ENCODE measurements at regions not wholly inside any gene's neighbourhood (a gene's known extent, or its start where the extent isn't known, plus 50 kb on each side); places are given as distances from the start of the nearest gene placed in this dataset.

DNA sequence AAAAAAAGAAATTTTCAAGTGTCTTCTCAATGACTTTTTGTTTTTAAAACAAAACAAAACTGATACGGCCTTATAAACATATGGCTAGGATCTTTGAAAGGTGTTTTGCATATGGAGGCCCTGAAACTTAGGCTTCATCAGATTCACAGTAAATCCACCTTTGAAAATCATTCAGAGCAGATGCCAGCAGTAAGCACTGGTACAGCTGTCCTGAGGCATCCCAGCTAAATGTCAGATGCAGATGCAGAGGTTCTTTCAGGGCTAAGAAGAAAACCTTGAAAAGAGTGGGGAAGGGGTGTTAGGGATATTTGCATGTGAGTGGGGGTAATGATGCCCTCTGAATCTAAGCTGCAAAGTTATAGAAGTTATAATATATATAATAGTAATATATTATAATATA lies 56.2 kb upstream of the GNG12 start (continued):
- no peak for TF ChIP-seq ZNF263 (CRISPR knock-in tag; IDR thresholded peaks at IDR 0.05; ENCODE audit: low read depth)
- TF ChIP-seq GTF2I (CRISPR knock-in tag; conservative IDR thresholded peaks at IDR 0.05) = no peak
- TF ChIP-seq JUN (CRISPR knock-in tag; IDR thresholded peaks at IDR 0.05) = no peak
- TF ChIP-seq, protein P1, sequence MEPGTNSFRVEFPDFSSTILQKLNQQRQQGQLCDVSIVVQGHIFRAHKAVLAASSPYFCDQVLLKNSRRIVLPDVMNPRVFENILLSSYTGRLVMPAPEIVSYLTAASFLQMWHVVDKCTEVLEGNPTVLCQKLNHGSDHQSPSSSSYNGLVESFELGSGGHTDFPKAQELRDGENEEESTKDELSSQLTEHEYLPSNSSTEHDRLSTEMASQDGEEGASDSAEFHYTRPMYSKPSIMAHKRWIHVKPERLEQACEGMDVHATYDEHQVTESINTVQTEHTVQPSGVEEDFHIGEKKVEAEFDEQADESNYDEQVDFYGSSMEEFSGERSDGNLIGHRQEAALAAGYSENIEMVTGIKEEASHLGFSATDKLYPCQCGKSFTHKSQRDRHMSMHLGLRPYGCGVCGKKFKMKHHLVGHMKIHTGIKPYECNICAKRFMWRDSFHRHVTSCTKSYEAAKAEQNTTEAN (CRISPR knock-in tag; IDR thresholded peaks at IDR 0.05) = no peak
- TF ChIP-seq, protein P2, sequence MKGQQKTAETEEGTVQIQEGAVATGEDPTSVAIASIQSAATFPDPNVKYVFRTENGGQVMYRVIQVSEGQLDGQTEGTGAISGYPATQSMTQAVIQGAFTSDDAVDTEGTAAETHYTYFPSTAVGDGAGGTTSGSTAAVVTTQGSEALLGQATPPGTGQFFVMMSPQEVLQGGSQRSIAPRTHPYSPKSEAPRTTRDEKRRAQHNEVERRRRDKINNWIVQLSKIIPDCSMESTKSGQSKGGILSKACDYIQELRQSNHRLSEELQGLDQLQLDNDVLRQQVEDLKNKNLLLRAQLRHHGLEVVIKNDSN (CRISPR knock-in tag; IDR thresholded peaks at IDR 0.05) = no peak
- TF ChIP-seq, protein P3, sequence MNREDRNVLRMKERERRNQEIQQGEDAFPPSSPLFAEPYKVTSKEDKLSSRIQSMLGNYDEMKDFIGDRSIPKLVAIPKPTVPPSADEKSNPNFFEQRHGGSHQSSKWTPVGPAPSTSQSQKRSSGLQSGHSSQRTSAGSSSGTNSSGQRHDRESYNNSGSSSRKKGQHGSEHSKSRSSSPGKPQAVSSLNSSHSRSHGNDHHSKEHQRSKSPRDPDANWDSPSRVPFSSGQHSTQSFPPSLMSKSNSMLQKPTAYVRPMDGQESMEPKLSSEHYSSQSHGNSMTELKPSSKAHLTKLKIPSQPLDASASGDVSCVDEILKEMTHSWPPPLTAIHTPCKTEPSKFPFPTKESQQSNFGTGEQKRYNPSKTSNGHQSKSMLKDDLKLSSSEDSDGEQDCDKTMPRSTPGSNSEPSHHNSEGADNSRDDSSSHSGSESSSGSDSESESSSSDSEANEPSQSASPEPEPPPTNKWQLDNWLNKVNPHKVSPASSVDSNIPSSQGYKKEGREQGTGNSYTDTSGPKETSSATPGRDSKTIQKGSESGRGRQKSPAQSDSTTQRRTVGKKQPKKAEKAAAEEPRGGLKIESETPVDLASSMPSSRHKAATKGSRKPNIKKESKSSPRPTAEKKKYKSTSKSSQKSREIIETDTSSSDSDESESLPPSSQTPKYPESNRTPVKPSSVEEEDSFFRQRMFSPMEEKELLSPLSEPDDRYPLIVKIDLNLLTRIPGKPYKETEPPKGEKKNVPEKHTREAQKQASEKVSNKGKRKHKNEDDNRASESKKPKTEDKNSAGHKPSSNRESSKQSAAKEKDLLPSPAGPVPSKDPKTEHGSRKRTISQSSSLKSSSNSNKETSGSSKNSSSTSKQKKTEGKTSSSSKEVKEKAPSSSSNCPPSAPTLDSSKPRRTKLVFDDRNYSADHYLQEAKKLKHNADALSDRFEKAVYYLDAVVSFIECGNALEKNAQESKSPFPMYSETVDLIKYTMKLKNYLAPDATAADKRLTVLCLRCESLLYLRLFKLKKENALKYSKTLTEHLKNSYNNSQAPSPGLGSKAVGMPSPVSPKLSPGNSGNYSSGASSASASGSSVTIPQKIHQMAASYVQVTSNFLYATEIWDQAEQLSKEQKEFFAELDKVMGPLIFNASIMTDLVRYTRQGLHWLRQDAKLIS (CRISPR knock-in tag; IDR thresholded peaks at IDR 0.05; ENCODE audit: borderline replicate concordance) = no peak
- TF ChIP-seq SMAD4 (CRISPR knock-in tag; IDR thresholded peaks at IDR 0.05) = no peak
- TF ChIP-seq, protein P4, sequence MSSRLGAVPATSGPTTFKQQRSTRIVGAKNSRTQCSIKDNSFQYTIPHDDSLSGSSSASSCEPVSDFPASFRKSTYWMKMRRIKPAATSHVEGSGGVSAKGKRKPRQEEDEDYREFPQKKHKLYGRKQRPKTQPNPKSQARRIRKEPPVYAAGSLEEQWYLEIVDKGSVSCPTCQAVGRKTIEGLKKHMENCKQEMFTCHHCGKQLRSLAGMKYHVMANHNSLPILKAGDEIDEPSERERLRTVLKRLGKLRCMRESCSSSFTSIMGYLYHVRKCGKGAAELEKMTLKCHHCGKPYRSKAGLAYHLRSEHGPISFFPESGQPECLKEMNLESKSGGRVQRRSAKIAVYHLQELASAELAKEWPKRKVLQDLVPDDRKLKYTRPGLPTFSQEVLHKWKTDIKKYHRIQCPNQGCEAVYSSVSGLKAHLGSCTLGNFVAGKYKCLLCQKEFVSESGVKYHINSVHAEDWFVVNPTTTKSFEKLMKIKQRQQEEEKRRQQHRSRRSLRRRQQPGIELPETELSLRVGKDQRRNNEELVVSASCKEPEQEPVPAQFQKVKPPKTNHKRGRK (CRISPR knock-in tag; IDR thresholded peaks at IDR 0.05; ENCODE audit: borderline replicate concordance) = no peak
- TF ChIP-seq, protein P5, sequence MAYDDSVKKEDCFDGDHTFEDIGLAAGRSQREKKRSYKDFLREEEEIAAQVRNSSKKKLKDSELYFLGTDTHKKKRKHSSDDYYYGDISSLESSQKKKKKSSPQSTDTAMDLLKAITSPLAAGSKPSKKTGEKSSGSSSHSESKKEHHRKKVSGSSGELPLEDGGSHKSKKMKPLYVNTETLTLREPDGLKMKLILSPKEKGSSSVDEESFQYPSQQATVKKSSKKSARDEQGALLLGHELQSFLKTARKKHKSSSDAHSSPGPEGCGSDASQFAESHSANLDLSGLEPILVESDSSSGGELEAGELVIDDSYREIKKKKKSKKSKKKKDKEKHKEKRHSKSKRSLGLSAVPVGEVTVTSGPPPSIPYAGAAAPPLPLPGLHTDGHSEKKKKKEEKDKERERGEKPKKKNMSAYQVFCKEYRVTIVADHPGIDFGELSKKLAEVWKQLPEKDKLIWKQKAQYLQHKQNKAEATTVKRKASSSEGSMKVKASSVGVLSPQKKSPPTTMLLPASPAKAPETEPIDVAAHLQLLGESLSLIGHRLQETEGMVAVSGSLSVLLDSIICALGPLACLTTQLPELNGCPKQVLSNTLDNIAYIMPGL (CRISPR knock-in tag; IDR thresholded peaks at IDR 0.05) = no peak
- TF ChIP-seq GRHL2 (CRISPR knock-in tag; IDR thresholded peaks at IDR 0.05; ENCODE audit: insufficient replicate concordance, severe bottlenecking) = no peak
- no peak for TF ChIP-seq NFATC4 (CRISPR knock-in tag; IDR thresholded peaks at IDR 0.05)
- TF ChIP-seq, protein P6, sequence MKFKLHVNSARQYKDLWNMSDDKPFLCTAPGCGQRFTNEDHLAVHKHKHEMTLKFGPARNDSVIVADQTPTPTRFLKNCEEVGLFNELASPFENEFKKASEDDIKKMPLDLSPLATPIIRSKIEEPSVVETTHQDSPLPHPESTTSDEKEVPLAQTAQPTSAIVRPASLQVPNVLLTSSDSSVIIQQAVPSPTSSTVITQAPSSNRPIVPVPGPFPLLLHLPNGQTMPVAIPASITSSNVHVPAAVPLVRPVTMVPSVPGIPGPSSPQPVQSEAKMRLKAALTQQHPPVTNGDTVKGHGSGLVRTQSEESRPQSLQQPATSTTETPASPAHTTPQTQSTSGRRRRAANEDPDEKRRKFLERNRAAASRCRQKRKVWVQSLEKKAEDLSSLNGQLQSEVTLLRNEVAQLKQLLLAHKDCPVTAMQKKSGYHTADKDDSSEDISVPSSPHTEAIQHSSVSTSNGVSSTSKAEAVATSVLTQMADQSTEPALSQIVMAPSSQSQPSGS (CRISPR knock-in tag; IDR thresholded peaks at IDR 0.05; ENCODE audit: borderline replicate concordance, low read depth) = no peak

DNA sequence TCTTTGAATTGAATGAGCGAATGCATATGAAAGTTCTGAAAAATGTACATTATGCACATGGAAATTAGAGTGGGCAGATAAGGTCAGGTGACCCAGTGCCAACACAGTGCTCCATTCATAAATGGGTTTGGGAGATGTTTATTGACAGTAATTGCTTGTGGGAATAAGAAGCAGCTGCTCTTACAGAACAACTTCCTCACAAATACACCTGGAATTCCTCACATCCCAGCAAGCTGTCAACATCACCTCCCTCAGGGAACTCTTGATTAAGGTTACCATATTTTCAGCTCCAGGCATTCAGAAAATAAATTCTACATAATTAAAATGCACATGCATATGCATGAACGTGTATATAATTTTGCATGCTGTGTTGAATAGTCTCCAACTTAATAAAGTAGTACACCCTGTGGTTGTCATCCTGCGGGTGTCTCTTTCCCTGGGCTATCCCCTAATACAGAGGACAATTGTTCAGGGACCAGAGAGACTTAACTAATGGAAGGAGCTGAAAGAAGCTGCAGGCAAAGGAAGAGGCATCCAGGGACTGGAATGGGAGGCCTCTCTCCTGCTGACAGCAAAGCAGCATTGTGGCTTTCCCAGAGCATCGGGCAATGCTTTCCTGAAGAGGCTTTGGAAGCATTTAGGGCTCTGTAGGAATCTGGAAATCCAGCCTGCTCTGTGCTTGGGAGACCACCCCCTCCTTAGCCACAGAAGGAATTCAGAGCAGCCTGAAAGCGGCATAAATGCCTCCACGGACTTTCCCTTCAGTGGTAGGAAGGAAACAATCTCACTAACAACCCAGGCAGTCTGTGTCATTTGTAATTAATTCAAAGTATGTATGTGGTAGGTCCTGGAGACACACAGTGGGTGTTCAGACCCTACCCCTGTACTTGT lies 55.2 kb upstream of the GNG12 start:
- H3K36me3 Mint-ChIP-seq = no peaks in the 10 kb centered on the region
- H3K4me1 Mint-ChIP-seq = peaks cover 43% of the 10 kb centered on the region
- peak; percentile 66 for ATAC-seq
- TF ChIP-seq ZNF232 (CRISPR knock-in tag; IDR thresholded peaks at IDR 0.05) = no peak
- no peak for TF ChIP-seq HMGA2 (CRISPR knock-in tag; IDR thresholded peaks at IDR 0.05)
- DNase-seq (ENCODE audit: low spot score) = peak; percentile 19
- H3K9me3 Mint-ChIP-seq = no peaks in the 10 kb centered on the region
- POLR2A ChIA-PET = no interaction called here
- no peaks in the 10 kb centered on the region for H3K27me3 Mint-ChIP-seq (ENCODE audit: low read depth)
- 0 out of 2 replicates have a peak overlapping the region, but pooled peaks have one; percentile 50 for H3K27ac Mint-ChIP-seq
- no peak overlapping the region for H3K4me3 Mint-ChIP-seq
- CTCF ChIA-PET = interaction anchor here (1.5 kb wide), 1 partner anchor 34 kb away, joined by 3 read pairs; no protein-coding TSS in a partner anchor

Data from WTC11 (cell line).